GM19025 (cell line): ENCODE measurements at regions not wholly inside any gene's neighbourhood (a gene's known extent, or its start where the extent isn't known, plus 50 kb on each side); places are given as distances from the start of the nearest gene placed in this dataset.
A peak's percentile ranks its signal among the peaks of the same experiment; 100 is the strongest.

Source experiments
- ATAC-seq: cut with Tn5 transposase; IDR thresholded peaks from one replicate; pipeline ENCODE4 v1.9.1; 2021; ENCODE audit warnings: mild to moderate bottlenecking, low read depth, moderate library complexity; ENCODE audit not compliant: unreplicated experiment

- peak; percentile 11 for ATAC-seq
Measured at GRCh38 chr2:19810637-19811036, 91.1 kb downstream of the TTC32 start.

GRCh38 chr2:19810148-19810547, 91.6 kb downstream of the TTC32 start:
- ATAC-seq: peak; percentile 73

DNA sequence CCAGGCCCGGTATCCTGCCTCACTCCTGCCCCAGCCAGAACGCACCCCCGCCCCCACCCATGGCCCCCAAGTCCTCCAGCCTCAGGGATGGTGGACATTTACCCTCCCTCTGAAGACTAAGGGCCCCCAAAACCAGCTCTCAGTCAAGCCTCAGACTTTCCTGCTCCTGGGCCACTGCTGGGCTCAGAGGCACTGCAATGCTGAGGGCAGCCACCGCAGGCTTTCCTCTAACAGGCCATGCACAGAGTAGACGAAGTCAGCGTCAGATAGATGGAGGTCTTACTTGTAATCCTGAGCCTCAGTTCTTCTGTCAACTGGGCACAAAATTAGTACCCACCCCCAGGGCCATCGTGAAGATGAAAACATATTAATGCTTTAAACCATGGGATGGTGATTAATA, 92.6 kb downstream of the TTC32 start:
- ATAC-seq: no peak

DNA sequence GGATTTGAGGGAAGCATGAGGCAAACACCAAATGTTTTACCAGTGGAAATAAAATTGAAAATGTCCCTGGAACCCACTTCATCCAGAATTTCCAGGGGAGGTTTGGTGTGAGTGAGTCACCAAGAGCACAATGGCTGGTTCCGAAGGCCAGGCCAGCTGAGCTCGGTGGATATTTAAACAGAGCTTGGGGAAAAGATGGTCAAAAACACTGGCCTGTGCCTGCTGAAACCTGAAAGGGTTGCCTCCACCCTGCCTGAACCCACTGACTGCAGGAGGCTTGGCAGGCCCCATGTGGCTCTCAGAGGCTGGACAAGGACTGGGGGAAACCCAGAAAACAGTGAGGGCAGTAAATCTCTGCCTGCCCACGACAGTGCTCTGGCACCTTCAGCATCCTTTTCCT, 93.9 kb downstream of the TTC32 start:
- no peak for ATAC-seq

GRCh38 chr2:19807346-19807745, 94.4 kb downstream of the TTC32 start:
- no peak for ATAC-seq

DNA sequence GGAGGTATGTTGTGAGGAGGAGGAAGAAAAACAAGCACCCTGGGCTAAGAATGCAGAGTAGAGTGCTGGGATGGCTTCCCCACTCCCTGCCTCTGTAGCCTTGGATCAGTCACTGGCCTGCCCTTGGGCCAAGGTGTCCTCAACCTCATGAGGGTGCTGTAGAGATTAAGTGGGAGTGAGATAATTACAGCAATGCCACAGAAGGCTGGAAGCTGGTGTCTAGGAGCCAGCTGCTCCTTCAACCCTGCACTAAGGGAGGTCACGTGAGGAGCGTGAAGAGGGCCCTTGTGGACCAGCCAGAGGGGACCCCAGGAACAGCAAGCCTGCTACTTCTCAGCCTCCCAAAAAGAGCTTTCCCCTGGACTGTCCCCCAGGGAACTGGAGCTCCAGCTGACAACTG, 95.2 kb downstream of the TTC32 start:
- no peak for ATAC-seq

- ATAC-seq: no peak
Measured at GRCh38 chr2:19806131-19806530, 95.7 kb downstream of the TTC32 start.

DNA sequence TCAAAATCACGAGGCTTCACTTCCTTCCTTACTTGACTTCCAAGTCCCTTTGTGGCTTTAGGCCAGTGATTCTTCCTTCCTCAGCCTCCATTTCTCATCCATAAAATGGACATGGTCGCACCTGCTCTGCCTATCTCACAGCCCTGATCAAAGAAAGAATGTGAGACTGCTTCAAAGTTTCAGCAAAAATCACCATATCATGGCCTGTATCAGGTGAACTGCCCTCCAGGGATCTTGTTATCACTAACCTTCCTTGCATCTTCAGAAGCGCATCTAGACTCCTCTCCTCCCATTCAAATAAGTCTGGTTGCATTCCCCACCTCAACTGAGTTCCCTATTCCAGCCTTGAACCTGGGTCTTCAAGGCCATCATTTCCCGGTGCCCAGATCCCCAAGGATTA, 96.5 kb downstream of the TTC32 start:
- ATAC-seq: no peak

GRCh38 chr2:19804639-19805260, 97.0 kb downstream of the TTC32 start:
- ATAC-seq: no peak

- no peak for ATAC-seq
Measured at GRCh38 chr2:19802086-19802841, 99.5 kb downstream of the TTC32 start.

GRCh38 chr2:19801367-19802080, 100.3 kb downstream of the TTC32 start:
- no peak for ATAC-seq

- no peak for ATAC-seq
Measured at GRCh38 chr2:19800796-19801195, 101.0 kb downstream of the TTC32 start.

DNA sequence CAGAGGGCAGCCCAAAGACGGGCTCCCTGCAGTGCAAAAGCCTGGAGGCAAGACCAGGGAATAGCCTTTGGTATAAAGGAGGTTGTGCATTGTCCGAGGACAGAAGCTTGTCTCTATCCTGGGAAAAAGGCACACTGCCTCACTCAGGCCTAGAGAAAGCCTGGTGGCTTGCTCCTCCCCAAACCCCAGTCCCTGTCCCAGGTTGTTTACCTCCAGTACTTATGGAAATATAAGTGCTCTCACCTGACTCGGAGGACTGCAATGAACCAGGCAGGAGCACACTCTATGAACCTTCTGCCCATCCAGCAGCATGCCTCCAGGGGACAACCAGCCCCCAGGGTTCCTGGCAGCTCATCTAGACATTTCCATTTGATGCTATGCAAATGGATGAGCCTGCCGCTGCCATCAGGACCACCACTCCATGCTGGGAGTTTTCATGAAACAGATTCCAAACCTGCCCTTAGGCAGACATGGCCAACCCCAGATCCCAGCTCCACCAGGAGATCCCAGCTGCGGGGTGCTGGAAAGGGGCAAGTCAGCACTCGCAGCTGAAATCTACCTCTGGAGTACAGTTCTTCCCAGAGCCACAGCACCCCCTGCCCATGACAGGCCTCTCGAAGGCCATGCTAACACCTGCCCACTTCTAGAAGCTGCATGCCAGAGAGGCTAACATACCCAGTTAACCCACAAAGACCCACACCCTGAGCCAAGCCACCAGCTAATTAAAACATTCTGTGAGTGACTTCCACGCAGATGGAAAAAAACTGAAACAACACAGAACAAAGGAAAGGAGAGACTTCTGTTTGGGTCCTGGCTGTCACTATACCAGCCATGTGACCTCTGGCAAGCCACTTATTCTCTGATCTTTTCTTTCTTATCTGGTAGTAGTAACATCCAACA, 101.7 kb downstream of the TTC32 start:
- ATAC-seq: no peak

DNA sequence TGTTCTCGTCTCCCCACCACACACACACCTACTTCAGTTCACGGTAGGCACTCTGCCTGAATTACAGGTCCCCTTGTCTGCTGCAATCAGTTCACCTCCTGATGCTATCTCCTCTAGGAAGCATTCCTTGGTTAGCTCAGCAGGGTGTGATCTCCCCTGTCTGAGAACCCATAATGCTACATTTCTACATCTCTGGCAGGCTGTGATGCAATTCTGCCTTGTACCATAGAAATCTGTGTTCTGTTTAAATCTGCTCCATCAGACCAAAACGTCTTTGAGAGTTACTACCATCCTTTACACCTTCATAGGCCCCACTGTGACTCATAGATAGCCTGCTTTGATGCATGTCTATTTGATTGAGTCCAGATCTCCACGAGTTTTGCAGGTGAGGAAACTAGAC, 103.9 kb downstream of the TTC32 start:
- ATAC-seq: no peak

DNA sequence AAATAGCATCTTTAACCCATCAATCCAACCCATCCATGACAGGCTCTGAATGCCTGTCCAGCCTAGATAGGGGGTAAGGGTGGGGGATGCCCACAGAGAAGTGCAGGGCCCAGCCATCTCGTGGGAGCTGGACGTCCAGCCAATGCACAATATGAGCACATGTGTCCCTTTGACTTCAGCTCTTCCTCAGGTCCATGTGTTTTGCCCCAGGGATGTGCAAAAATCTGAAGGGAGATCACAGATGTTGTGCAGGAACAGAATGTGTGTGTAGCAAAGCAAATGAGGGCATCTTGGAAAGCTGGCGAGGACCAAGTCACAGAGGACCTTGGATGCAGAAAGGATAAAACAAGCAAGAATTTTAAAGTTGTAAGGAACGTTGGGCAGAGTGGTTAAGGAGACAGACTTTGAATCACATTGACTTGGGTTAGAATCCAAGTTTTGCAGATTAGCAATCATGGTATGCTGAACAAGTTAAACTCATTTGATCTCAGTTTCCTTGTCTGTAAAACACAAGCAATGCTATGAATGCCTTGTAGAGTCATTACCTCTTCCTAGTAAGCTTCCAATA, 104.5 kb downstream of the TTC32 start:
- ATAC-seq: no peak

GRCh38 chr2:19796035-19796695, 105.6 kb downstream of the TTC32 start:
- no peak for ATAC-seq

GRCh38 chr2:19793132-19793750, 108.5 kb downstream of the TTC32 start:
- ATAC-seq: no peak

DNA sequence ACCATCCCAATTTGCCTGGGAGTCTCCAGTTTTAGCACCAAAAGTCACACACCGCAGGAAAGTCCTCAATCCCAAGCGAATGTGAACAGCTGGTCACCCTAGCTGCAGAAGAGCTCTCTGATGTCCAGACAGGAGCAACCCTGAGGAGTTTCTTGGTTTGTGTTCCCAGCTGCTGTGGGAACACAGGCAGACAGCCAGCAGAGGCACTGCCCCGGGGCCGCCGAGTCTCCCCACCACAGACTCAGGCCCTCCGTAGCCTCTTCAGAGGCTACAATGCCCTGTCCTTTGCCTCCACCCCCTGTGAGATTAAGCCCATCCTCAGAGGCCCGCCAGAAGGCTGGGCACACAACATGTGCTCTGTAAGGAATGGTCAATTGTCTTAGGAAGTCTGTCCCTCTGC, 111.5 kb downstream of the TTC32 start:
- ATAC-seq: no peak

DNA sequence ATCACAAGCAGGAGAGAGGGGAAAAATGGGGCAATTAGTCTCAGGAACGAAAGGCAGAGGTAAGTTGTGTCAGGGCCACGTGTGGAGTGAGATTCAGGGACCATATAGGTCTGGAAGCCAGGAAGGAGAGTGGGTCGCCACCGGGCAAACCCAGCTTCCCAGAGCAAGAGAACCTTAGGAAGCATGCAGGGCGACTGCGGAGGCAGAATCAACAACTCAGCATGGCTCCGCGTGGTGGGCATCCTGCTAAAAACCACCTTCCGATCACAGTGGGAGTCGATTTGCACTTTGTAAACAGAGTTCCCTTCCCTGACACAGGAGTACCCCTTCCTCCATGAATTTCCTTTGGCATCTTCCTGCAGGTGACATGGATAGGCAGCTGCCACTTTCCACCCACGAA, 114.6 kb downstream of the TTC32 start:
- no peak for ATAC-seq
